HepG2 (cell line): ENCODE measurements at regions not wholly inside any gene's neighbourhood (a gene's known extent, or its start where the extent isn't known, plus 50 kb on each side); places are given as distances from the start of the nearest gene placed in this dataset.

ENCODE experiments used
- ARHGAP35 ChIP-seq: sonication (generic); formaldehyde crosslinking; IDR thresholded peaks from 2 replicates; pipeline ENCODE4 v1.9.0; 2022; ENCODE audit warnings: mild to moderate bottlenecking, inconsistent platforms, moderate library complexity, missing genetic modification reagents, borderline replicate concordance
- HNF1A ChIP-seq, 2 experiments: sonication (generic) in 1 of 2; formaldehyde crosslinking in 1 of 2; IDR thresholded peaks; 2 replicates each; pipeline versions ENCODE4 v1.4.0 to v1.6.1; 2016 to 2020; ENCODE audit warnings: borderline replicate concordance in 1 of 2, low read depth in 1 of 2, mild to moderate bottlenecking in 1 of 2, missing genetic modification reagents in 1 of 2
- HNF1B ChIP-seq: sonication (generic); formaldehyde crosslinking; IDR thresholded peaks from 2 replicates; pipeline ENCODE4 v1.5.1; 2020; ENCODE audit warnings: mild to moderate bottlenecking, moderate library complexity, missing genetic modification reagents
- MED1 ChIP-seq: sonication (generic); formaldehyde crosslinking; IDR thresholded peaks from 2 replicates; pipeline ENCODE4 v1.4.0; 2020; ENCODE audit warnings: missing genetic modification reagents
- NR2F1 ChIP-seq, 2 experiments: fragments of 450-650 bp in 1 of 2; formaldehyde crosslinking in 1 of 2; IDR thresholded peaks; 2 replicates each; pipeline versions ENCODE4 v1.5.0 to v1.6.1; 2016 to 2020; ENCODE audit warnings: mild to moderate bottlenecking in 1 of 2, missing compliant biosample characterization in 1 of 2, missing genetic modification reagents in 1 of 2, moderate library complexity in 1 of 2
- POGZ ChIP-seq: sonication (generic); formaldehyde crosslinking; IDR thresholded peaks from 2 replicates; pipeline ENCODE4 v1.4.0; 2020; ENCODE audit warnings: mild to moderate bottlenecking, missing genetic modification reagents
- SETDB1 ChIP-seq: sonication (generic); formaldehyde crosslinking; IDR thresholded peaks from 2 replicates; pipeline ENCODE4 v1.5.1; 2020; ENCODE audit warnings: missing genetic modification reagents, mild to moderate bottlenecking, borderline replicate concordance
- ZNF260 ChIP-seq: sonication (generic); formaldehyde crosslinking; IDR thresholded peaks from 2 replicates; pipeline ENCODE4 v1.4.0; 2020; ENCODE audit warnings: missing genetic modification reagents, low read depth, mild to moderate bottlenecking, borderline replicate concordance
- ZNF569 ChIP-seq: sonication (generic); formaldehyde crosslinking; IDR thresholded peaks from 2 replicates; pipeline ENCODE4 v1.5.0; 2020; ENCODE audit warnings: mild to moderate bottlenecking, missing genetic modification reagents, moderate library complexity, borderline replicate concordance
- ZNF615 ChIP-seq: sonication (generic); formaldehyde crosslinking; IDR thresholded peaks from 2 replicates; pipeline ENCODE4 v1.5.0; 2020; ENCODE audit warnings: mild to moderate bottlenecking, missing genetic modification reagents, borderline replicate concordance
- ZNF749 ChIP-seq: sonication (generic); formaldehyde crosslinking; IDR thresholded peaks from 2 replicates; pipeline ENCODE4 v1.8.0; 2022; ENCODE audit warnings: mild to moderate bottlenecking, missing genetic modification reagents, moderate library complexity, borderline replicate concordance
- ZNF816 ChIP-seq: sonication (generic); formaldehyde crosslinking; IDR thresholded peaks from 2 replicates; pipeline ENCODE4 v1.8.0; 2022; ENCODE audit warnings: missing genetic modification reagents, mild to moderate bottlenecking, borderline replicate concordance
- TF ChIP-seq, protein P1 (sequence below): sonication (generic); formaldehyde crosslinking; IDR thresholded peaks from 2 replicates; pipeline ENCODE4 v1.8.1; 2023; ENCODE audit warnings: mild to moderate bottlenecking, moderate library complexity, missing genetic modification reagents
- TF ChIP-seq, protein P2 (sequence below): sonication (generic); formaldehyde crosslinking; IDR thresholded peaks from 2 replicates; pipeline ENCODE4 v1.4.0; 2020; ENCODE audit warnings: missing genetic modification reagents
- TF ChIP-seq, protein P3 (sequence below): sonication (generic); formaldehyde crosslinking; conservative IDR thresholded peaks from 2 replicates; pipeline ENCODE4 v1.8.0; 2022; ENCODE audit warnings: low read depth, missing genetic modification reagents

GRCh38 chr10:30542001-30542894 lies 87.3 kb downstream of the LYZL2 start (continued):
- TF ChIP-seq, protein P1, sequence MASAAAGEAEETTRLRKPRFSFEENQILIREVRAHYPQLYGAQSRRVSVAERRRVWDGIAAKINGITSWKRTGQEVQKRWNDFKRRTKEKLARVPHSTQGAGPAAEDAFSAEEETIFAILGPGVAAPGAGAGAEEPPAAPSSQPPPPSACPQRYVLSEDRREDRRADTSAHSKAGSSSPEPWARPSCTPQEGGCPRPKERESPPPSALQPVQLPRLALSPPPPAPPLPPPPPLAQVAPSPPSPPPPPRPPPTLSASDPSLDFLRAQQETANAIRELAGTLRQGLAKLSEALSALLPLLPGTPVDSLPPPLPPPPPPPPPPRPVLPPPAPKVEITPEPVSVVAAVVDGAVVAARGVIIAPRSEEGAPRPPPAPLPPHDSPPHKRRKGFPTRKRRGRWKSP (CRISPR knock-in tag) = peak; percentile 67; the same call in 1 of the 2 replicates
- TF ChIP-seq, protein P2, sequence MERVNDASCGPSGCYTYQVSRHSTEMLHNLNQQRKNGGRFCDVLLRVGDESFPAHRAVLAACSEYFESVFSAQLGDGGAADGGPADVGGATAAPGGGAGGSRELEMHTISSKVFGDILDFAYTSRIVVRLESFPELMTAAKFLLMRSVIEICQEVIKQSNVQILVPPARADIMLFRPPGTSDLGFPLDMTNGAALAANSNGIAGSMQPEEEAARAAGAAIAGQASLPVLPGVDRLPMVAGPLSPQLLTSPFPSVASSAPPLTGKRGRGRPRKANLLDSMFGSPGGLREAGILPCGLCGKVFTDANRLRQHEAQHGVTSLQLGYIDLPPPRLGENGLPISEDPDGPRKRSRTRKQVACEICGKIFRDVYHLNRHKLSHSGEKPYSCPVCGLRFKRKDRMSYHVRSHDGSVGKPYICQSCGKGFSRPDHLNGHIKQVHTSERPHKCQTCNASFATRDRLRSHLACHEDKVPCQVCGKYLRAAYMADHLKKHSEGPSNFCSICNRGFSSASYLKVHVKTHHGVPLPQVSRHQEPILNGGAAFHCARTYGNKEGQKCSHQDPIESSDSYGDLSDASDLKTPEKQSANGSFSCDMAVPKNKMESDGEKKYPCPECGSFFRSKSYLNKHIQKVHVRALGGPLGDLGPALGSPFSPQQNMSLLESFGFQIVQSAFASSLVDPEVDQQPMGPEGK (CRISPR knock-in tag) = peak; percentile 67
- TF ChIP-seq ARHGAP35 (CRISPR knock-in tag) (no peak), SETDB1 (CRISPR knock-in tag) (no peak), HNF1A (IDR thresholded peaks at IDR 0.05; ENCODE audit: low read depth) (no peak; the same call in 1 of the 2 replicates), HNF1A (CRISPR knock-in tag; IDR thresholded peaks at IDR 0.05; ENCODE audit: borderline replicate concordance) (peak; percentile 91; the same call in 1 of the 2 replicates), ZNF615 (0 out of 2 replicates have a peak, but pooled peaks have one; percentile 30), NR2F1 (CRISPR knock-in tag; IDR thresholded peaks at IDR 0.05) (peak; percentile 54 to 90; a peak in 3 of 4 replicates), ZNF749 (CRISPR knock-in tag) (peak; percentile 76; the same call in 1 of the 2 replicates), POGZ (peak; percentile 47), ZNF569 (CRISPR knock-in tag) (no peak), ZNF816 (CRISPR knock-in tag) (no peak), ZNF260 (no peak), HNF1B (CRISPR knock-in tag) (peak; percentile 88; the same call in 1 of the 2 replicates), MED1 (CRISPR knock-in tag) (peak; percentile 92)
- TF ChIP-seq, protein P3, sequence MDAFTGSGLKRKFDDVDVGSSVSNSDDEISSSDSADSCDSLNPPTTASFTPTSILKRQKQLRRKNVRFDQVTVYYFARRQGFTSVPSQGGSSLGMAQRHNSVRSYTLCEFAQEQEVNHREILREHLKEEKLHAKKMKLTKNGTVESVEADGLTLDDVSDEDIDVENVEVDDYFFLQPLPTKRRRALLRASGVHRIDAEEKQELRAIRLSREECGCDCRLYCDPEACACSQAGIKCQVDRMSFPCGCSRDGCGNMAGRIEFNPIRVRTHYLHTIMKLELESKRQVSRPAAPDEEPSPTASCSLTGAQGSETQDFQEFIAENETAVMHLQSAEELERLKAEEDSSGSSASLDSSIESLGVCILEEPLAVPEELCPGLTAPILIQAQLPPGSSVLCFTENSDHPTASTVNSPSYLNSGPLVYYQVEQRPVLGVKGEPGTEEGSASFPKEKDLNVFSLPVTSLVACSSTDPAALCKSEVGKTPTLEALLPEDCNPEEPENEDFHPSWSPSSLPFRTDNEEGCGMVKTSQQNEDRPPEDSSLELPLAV (CRISPR knock-in tag) = no peak
